ENCODE measurements at regions not wholly inside any gene's neighbourhood (a gene's known extent, or its start where the extent isn't known, plus 50 kb on each side); places are given as distances from the start of the nearest gene placed in this dataset.

- TF ChIP-seq CTCF (IDR thresholded peaks at IDR 0.05): no peak
- no peak for TF ChIP-seq EP300 (IDR thresholded peaks at IDR 0.05; ENCODE audit: low read depth)
- TF ChIP-seq POLR2AphosphoS5 (IDR thresholded peaks at IDR 0.05): no peak
- TF ChIP-seq POLR2A (IDR thresholded peaks at IDR 0.05): no peak
Measured at GRCh38 chr16:51408357-51408756, 257.3 kb upstream of the SALL1 start.

All from transverse colon (tissue), 4 donors.